ENCODE measurements at regions not wholly inside any gene's neighbourhood (a gene's known extent, or its start where the extent isn't known, plus 50 kb on each side); places are given as distances from the start of the nearest gene placed in this dataset.

DNA sequence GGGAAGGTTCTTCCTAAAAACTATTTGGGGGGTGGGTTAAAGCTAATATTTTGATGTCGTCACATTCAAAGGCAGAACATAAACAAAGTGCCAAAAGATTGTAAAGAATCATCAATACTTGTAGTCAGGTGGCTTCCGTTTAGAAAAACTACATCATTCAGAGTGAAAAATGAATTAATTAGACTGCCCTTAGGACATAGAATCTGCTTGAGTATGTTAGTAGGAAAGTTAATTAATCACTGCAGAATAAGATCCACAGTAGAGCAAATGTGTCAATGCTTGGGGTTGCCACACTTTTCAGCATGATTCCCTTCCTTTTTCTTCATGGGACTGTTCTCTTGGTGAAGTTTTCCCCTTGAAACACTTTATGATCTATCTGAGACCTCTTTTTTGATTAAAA lies 166.8 kb upstream of the MTNR1B start:
- WGBS (ENCODE audit: low lambda C conversion rate): 62% methylated on average over 2 of the region's 2 CpGs
- CTCF ChIA-PET: no interaction called here
- POLR2A ChIA-PET: no interaction called here

GRCh38 chr11:92803391-92803790 lies 166.1 kb upstream of the MTNR1B start:
- Histone ChIP-seq H3K9me2 (no peaks in the 10 kb centered on the region), H4K20me1 (ENCODE audit: insufficient read depth) (no peaks in the 10 kb centered on the region), H3K4me2 (no peak overlapping the region), H3K9ac (no peak overlapping the region), H2AFZ (ENCODE audit: low read depth) (no peak overlapping the region), H3K4me3 (ENCODE audit: low read depth in 2 of 2, low read length in 1 of 2) (no peak overlapping the region), H3K9me3 (no peaks in the 10 kb centered on the region), H3K79me2 (ENCODE audit: insufficient read depth) (no peaks in the 10 kb centered on the region), H3K36me3 (replicated peaks in 1 of 2; ENCODE audit: control insufficient read depth in 1 of 2, insufficient read depth in 2 of 2, low read length in 1 of 2) (no peaks in the 10 kb centered on the region), H3F3A (replicated peaks; ENCODE audit: insufficient read depth) (no peaks in the 10 kb centered on the region), H3K27me3 (ENCODE audit: insufficient read depth) (no peaks in the 10 kb centered on the region), H3K27ac (ENCODE audit: low read depth in 2 of 2, low read length in 1 of 2) (no peak overlapping the region), H3K4me1 (ENCODE audit: control insufficient read depth in 1 of 2, insufficient read depth in 2 of 2, low read depth in 1 of 2, low read length in 1 of 2) (no peaks in the 10 kb centered on the region)
- DNase-seq: no peak
- ChIA-PET POLR2A (no interaction called here), CTCF (interaction anchor here (1.5 kb wide), 1 partner anchor 83 kb away, joined by 3 read pairs; no protein-coding TSS in a partner anchor)
- 100% methylated on average over 1 of the region's 1 CpG for WGBS (ENCODE audit: low lambda C conversion rate)
- TF ChIP-seq, protein P1, sequence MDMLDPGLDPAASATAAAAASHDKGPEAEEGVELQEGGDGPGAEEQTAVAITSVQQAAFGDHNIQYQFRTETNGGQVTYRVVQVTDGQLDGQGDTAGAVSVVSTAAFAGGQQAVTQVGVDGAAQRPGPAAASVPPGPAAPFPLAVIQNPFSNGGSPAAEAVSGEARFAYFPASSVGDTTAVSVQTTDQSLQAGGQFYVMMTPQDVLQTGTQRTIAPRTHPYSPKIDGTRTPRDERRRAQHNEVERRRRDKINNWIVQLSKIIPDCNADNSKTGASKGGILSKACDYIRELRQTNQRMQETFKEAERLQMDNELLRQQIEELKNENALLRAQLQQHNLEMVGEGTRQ (IDR thresholded peaks at IDR 0.05; ENCODE audit: borderline replicate concordance, low read depth, low read length): no peak
- no peak for TF ChIP-seq MAX (IDR thresholded peaks at IDR 0.05; ENCODE audit: low read depth)
- TF ChIP-seq CHD2 (IDR thresholded peaks at IDR 0.05; ENCODE audit: low read length, partially characterized antibody): no peak
- TF ChIP-seq ZBTB33 (IDR thresholded peaks at IDR 0.05; ENCODE audit: borderline replicate concordance, low read depth): no peak
- no peak for TF ChIP-seq FOSL2 (IDR thresholded peaks at IDR 0.05; ENCODE audit: borderline replicate concordance, low read depth)
- TF ChIP-seq EP300 (IDR thresholded peaks at IDR 0.05; ENCODE audit: borderline replicate concordance in 1 of 2, low read depth in 1 of 2, low read length in 1 of 2): no peak
- no peak for TF ChIP-seq FOXM1 (IDR thresholded peaks at IDR 0.05; ENCODE audit: low read depth)
- TF ChIP-seq, protein P2, sequence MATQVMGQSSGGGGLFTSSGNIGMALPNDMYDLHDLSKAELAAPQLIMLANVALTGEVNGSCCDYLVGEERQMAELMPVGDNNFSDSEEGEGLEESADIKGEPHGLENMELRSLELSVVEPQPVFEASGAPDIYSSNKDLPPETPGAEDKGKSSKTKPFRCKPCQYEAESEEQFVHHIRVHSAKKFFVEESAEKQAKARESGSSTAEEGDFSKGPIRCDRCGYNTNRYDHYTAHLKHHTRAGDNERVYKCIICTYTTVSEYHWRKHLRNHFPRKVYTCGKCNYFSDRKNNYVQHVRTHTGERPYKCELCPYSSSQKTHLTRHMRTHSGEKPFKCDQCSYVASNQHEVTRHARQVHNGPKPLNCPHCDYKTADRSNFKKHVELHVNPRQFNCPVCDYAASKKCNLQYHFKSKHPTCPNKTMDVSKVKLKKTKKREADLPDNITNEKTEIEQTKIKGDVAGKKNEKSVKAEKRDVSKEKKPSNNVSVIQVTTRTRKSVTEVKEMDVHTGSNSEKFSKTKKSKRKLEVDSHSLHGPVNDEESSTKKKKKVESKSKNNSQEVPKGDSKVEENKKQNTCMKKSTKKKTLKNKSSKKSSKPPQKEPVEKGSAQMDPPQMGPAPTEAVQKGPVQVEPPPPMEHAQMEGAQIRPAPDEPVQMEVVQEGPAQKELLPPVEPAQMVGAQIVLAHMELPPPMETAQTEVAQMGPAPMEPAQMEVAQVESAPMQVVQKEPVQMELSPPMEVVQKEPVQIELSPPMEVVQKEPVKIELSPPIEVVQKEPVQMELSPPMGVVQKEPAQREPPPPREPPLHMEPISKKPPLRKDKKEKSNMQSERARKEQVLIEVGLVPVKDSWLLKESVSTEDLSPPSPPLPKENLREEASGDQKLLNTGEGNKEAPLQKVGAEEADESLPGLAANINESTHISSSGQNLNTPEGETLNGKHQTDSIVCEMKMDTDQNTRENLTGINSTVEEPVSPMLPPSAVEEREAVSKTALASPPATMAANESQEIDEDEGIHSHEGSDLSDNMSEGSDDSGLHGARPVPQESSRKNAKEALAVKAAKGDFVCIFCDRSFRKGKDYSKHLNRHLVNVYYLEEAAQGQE (IDR thresholded peaks at IDR 0.05; ENCODE audit: low read depth, low read length): no peak
- no peak for TF ChIP-seq SMC3 (IDR thresholded peaks at IDR 0.05; ENCODE audit: low read depth, low read length)
- no peak for TF ChIP-seq GATA2 (CRISPR knock-in tag; IDR thresholded peaks at IDR 0.05)

More for the DNA sequence above, 166.8 kb upstream of the MTNR1B start:
- H3K79me2 ChIP-seq (ENCODE audit: insufficient read depth): no peaks in the 10 kb centered on the region
- H3K36me3 ChIP-seq (replicated peaks in 1 of 2; ENCODE audit: control insufficient read depth in 1 of 2, insufficient read depth in 2 of 2, low read length in 1 of 2): no peaks in the 10 kb centered on the region
- H3K4me1 ChIP-seq (ENCODE audit: control insufficient read depth in 1 of 2, insufficient read depth in 2 of 2, low read depth in 1 of 2, low read length in 1 of 2): no peaks in the 10 kb centered on the region
- H3K9me2 ChIP-seq: no peaks in the 10 kb centered on the region
- no peak for TF ChIP-seq MXI1 (IDR thresholded peaks at IDR 0.05; ENCODE audit: low read depth, low read length)
- H2AFZ ChIP-seq (ENCODE audit: low read depth): no peak overlapping the region
- no peak overlapping the region for H3K27ac ChIP-seq (ENCODE audit: low read depth in 2 of 2, low read length in 1 of 2)
- H3K9me3 ChIP-seq: no peaks in the 10 kb centered on the region
- H3F3A ChIP-seq (replicated peaks; ENCODE audit: insufficient read depth): no peaks in the 10 kb centered on the region
- no peaks in the 10 kb centered on the region for H4K20me1 ChIP-seq (ENCODE audit: insufficient read depth)
- H3K27me3 ChIP-seq (ENCODE audit: insufficient read depth): no peaks in the 10 kb centered on the region
- no peak overlapping the region for H3K4me2 ChIP-seq
- H3K9ac ChIP-seq: no peak overlapping the region
- H3K4me3 ChIP-seq (ENCODE audit: low read depth in 2 of 2, low read length in 1 of 2): no peak overlapping the region
- DNase-seq: no peak

Data from SK-N-SH (cell line).